Left ventricle myocardium inferior (tissue), 1 donor: ENCODE measurements at regions not wholly inside any gene's neighbourhood (a gene's known extent, or its start where the extent isn't known, plus 50 kb on each side); places are given as distances from the start of the nearest gene placed in this dataset.

ENCODE experiments used
- DNase-seq: peaks from one replicate; pipeline ENCODE4 v3.0.0-alpha.2; 2020
- H3K27ac ChIP-seq: fragments of 200-600 bp; replicated peaks from 2 replicates; pipeline ENCODE4 v1.8.0; 2021
- H3K27me3 ChIP-seq: fragments of 200-600 bp; 2 replicates; pipeline ENCODE4 v1.8.0; 2021; ENCODE audit warnings: low read depth
- H3K36me3 ChIP-seq: fragments of 200-600 bp; 2 replicates; pipeline ENCODE4 v1.8.0; 2021
- H3K4me1 ChIP-seq: fragments of 200-600 bp; 2 replicates; pipeline ENCODE4 v1.8.0; 2021
- H3K4me3 ChIP-seq: fragments of 200-600 bp; 2 replicates; pipeline ENCODE4 v1.8.0; 2021; ENCODE audit warnings: mild to moderate bottlenecking, moderate library complexity
- H3K9me3 ChIP-seq: fragments of 200-600 bp; replicated peaks from 2 replicates; pipeline ENCODE4 v1.8.0; 2021
- intact Hi-C: fragments of 100-400 bp; cut with micrococcal nuclease; formaldehyde crosslinking; loops from one replicate; pipeline ENCODE4 v1.11.0; 2022
- TF ChIP-seq, protein P1 (sequence below): fragments of 200-600 bp; IDR thresholded peaks from 2 replicates; pipeline ENCODE4 v1.8.0; 2021; ENCODE audit warnings: antibody characterized with exemption, mild to moderate bottlenecking, borderline replicate concordance
- donor health status: DM: no; HTN: yes; CAD: no; lungs with severe emphysema.

DNA sequence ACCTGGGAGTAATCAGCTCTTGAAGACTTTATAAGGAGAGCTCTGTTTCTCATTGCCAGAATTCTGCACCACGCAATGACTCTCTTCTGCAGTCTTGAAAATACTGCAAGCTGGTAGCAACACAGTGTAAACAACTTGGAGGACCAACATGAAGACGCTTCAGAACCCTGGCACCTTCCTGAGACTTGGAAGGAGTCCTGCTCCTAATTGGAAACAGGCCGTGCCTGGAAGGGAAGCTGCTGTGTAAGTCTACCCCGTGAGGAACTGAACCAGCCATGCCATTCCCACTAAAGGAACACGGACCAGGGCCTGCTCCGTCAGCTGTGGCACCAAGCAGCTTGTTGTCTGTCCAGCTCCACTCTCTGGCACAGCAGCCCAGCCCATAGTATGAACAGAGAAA lies 171.1 kb downstream of the PAX3 start:
- TF ChIP-seq, protein P1, sequence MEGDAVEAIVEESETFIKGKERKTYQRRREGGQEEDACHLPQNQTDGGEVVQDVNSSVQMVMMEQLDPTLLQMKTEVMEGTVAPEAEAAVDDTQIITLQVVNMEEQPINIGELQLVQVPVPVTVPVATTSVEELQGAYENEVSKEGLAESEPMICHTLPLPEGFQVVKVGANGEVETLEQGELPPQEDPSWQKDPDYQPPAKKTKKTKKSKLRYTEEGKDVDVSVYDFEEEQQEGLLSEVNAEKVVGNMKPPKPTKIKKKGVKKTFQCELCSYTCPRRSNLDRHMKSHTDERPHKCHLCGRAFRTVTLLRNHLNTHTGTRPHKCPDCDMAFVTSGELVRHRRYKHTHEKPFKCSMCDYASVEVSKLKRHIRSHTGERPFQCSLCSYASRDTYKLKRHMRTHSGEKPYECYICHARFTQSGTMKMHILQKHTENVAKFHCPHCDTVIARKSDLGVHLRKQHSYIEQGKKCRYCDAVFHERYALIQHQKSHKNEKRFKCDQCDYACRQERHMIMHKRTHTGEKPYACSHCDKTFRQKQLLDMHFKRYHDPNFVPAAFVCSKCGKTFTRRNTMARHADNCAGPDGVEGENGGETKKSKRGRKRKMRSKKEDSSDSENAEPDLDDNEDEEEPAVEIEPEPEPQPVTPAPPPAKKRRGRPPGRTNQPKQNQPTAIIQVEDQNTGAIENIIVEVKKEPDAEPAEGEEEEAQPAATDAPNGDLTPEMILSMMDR: no peak
- H3K9me3 ChIP-seq: no peaks in the 10 kb centered on the region
- no peaks in the 10 kb centered on the region for H3K4me1 ChIP-seq
- H3K36me3 ChIP-seq: no peaks in the 10 kb centered on the region
- no peak overlapping the region for H3K27ac ChIP-seq
- intact Hi-C loops: no loop called here
- peaks cover 17% of the 10 kb centered on the region for H3K27me3 ChIP-seq
- DNase-seq: no peak
- H3K4me3 ChIP-seq: no peak overlapping the region

DNA sequence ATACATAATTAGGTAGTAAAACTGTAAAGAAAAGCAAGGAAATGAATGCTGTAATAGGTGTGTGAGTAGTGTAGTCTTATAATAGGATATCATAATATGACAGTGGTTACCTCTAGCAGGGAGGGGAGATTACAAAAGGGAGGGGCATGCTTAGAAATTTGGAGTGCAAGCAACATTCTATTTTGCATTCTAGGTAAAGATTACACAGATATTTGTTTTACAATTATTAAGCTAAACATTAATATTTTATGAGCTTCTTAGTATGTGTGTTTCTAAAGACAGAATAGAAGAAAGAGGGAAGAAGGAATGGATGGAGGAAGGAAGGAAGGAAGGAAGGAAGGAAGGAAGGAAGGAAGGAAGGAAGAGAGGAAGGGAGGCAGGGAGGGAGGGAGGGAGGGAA lies 177.9 kb downstream of the PAX3 start:
- no peaks in the 10 kb centered on the region for H3K36me3 ChIP-seq
- DNase-seq: no peak
- intact Hi-C loops: no loop called here
- no peaks in the 10 kb centered on the region for H3K9me3 ChIP-seq
- TF ChIP-seq, protein P1: no peak
- H3K27me3 ChIP-seq: peaks cover 26% of the 10 kb centered on the region
- no peak overlapping the region for H3K4me3 ChIP-seq
- no peak overlapping the region for H3K27ac ChIP-seq
- H3K4me1 ChIP-seq: no peaks in the 10 kb centered on the region

DNA sequence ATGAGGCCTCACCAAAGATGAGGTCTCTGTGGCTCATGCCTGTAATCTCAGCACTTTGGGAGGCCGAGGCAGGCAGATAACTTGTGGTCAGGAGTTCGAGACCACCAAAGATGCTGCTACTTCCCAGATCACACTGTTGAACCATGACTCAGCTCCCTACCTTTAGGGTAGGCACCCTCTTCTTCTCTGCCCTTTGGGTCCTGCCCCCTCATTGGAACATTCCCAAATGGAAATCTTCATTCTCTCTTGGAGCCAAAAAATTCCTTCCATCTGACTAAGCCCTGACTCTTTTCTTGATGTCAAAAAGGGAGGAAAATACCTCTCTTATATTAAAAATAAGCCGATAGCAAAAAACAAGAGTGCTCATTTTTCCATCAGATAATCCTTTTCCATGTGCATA lies 183.5 kb downstream of the PAX3 start:
- no peak overlapping the region for H3K27ac ChIP-seq
- no peak for DNase-seq
- TF ChIP-seq, protein P1: no peak
- H3K4me3 ChIP-seq: no peak overlapping the region
- intact Hi-C loops: no loop called here
- no peaks in the 10 kb centered on the region for H3K36me3 ChIP-seq
- peaks cover 33% of the 10 kb centered on the region for H3K27me3 ChIP-seq
- H3K4me1 ChIP-seq: no peaks in the 10 kb centered on the region
- H3K9me3 ChIP-seq: no peaks in the 10 kb centered on the region

DNA sequence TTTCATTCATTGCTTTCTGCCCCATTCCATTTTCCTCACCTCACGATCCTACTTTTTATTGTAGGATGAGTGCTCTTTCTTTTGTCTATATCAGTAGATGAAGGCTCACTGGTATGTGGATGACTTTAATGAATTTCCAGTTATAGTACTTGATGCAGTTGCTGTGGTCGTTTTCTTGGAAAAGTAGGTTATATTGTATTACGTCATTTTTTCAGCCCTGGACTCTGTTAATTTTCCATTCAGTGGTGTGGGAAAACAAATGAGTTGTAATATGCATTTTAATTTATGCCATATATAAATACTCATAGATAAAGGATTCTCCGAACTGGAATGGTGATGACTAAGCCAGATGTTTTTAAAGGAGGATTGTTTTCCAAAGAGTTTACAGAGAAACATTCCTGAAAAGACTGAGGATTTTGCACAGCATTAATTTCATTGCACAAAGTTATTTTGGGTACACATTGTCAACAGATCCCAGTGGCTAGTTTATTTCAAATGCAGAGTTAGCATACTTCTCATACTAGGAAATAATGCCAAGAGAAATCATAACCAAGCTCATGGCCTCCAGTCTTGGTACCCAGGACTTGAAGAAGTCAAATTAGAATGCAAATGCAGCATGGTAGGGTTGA lies 189.7 kb downstream of the PAX3 start:
- Histone ChIP-seq H3K27ac (no peak overlapping the region), H3K27me3 (peaks cover 21% of the 10 kb centered on the region), H3K36me3 (no peaks in the 10 kb centered on the region), H3K9me3 (no peaks in the 10 kb centered on the region), H3K4me1 (no peaks in the 10 kb centered on the region), H3K4me3 (no peak overlapping the region)
- TF ChIP-seq, protein P1: no peak
- intact Hi-C loops: no loop called here
- no peak for DNase-seq

DNA sequence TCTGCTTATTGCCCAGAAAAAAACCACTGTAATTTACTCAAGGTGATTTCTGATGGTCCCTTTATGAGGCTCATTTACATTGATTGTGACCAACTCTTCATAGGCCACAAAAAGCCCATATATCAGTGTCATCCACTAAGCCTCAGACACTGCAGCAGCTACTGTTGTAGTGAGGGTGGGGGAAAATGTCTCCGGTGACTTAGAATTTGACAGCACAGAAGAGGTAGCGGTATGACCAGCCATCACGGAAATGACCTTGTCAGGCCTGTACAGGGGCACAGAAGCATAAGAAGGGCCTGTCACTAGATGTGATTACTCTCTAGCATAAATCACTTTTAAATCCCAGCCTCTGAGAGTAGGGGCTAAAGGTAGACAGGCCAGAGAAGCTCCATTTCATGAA lies 190.3 kb downstream of the PAX3 start:
- Histone ChIP-seq H3K27me3 (peaks cover 16% of the 10 kb centered on the region), H3K36me3 (no peaks in the 10 kb centered on the region), H3K27ac (no peak overlapping the region), H3K4me1 (no peaks in the 10 kb centered on the region), H3K4me3 (no peak overlapping the region), H3K9me3 (no peaks in the 10 kb centered on the region)
- no peak for DNase-seq
- TF ChIP-seq, protein P1: no peak
- intact Hi-C loops: no loop called here
